HEK293 (cell line): ENCODE measurements at regions not wholly inside any gene's neighbourhood (a gene's known extent, or its start where the extent isn't known, plus 50 kb on each side); places are given as distances from the start of the nearest gene placed in this dataset.

ENCODE experiments used
- TF ChIP-seq, protein P1 (sequence below): fragments of 450-650 bp; formaldehyde crosslinking; IDR thresholded peaks from 2 replicates; pipeline ENCODE4 v1.5.1; 2016; ENCODE audit warnings: missing biosample characterization, missing genetic modification characterization
- TF ChIP-seq, protein P2 (sequence below): fragments of 450-650 bp; formaldehyde crosslinking; IDR thresholded peaks from 2 replicates; pipeline ENCODE4 v1.5.1; 2016; ENCODE audit warnings: missing biosample characterization, missing genetic modification characterization

GRCh38 chr2:121049131-121049530 is 235.9 kb downstream of the TFCP2L1 start:
- TF ChIP-seq, protein P1, sequence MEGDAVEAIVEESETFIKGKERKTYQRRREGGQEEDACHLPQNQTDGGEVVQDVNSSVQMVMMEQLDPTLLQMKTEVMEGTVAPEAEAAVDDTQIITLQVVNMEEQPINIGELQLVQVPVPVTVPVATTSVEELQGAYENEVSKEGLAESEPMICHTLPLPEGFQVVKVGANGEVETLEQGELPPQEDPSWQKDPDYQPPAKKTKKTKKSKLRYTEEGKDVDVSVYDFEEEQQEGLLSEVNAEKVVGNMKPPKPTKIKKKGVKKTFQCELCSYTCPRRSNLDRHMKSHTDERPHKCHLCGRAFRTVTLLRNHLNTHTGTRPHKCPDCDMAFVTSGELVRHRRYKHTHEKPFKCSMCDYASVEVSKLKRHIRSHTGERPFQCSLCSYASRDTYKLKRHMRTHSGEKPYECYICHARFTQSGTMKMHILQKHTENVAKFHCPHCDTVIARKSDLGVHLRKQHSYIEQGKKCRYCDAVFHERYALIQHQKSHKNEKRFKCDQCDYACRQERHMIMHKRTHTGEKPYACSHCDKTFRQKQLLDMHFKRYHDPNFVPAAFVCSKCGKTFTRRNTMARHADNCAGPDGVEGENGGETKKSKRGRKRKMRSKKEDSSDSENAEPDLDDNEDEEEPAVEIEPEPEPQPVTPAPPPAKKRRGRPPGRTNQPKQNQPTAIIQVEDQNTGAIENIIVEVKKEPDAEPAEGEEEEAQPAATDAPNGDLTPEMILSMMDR (tag by site-specific recombination) = no peak
- TF ChIP-seq, protein P2, sequence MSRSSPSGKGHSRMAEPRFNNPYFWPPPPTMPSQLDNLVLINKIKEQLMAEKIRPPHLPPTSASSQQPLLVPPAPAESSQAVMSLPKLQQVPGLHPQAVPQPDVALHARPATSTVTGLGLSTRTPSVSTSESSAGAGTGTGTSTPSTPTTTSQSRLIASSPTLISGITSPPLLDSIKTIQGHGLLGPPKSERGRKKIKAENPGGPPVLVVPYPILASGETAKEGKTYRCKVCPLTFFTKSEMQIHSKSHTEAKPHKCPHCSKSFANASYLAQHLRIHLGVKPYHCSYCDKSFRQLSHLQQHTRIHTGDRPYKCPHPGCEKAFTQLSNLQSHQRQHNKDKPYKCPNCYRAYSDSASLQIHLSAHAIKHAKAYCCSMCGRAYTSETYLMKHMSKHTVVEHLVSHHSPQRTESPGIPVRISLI (tag by site-specific recombination) = no peak
